HG03103 (cell line): ENCODE measurements at regions not wholly inside any gene's neighbourhood (a gene's known extent, or its start where the extent isn't known, plus 50 kb on each side); places are given as distances from the start of the nearest gene placed in this dataset.
"Not testable (repeated sequence)": the region's sequence is repeated elsewhere in the genome, so short reads cannot be mapped to it uniquely, and the experiment has no call there.

ENCODE experiments used
- ATAC-seq: cut with Tn5 transposase; IDR thresholded peaks from one replicate; pipeline ENCODE4 v1.9.1; 2021; ENCODE audit warnings: low read depth; ENCODE audit not compliant: unreplicated experiment

- ATAC-seq: no peak
These were observed 263.6 kb downstream of the DUSP10 start for GRCh38 chr1:221478050-221478949.

DNA sequence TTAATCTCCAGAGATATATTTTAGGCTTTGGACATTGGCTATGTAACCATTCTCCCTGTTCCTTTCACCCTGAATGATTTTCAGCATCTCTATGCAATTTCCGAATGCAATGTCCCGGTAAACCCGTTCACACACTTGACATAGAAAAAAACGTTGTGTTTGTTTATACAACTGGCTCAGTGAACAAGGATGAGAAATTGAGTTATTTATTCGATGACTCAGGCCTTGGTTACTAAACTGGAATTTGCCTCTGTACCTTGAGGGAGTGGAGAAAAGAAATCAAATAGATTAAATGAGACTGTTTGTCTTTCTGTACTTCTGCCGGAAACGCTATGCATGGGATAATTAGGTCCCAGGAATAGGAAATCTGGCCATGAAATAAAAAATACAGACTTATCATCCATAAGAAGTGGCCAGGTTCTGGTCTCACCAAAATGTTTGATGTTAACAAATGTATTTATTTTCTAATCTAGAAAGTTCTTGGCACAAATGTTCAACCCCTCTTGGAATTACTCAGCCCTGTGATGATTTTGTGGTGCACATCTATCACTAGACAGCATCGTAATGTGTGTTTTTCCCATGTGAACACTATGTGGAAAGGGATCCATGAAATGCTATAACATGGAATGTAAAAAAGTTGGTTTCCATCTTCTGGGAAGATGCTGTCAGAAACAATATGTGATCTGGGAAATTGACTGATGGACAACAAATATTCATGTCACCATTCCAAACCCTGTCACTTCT, 253.9 kb downstream of the DUSP10 start:
- ATAC-seq: no peak

DNA sequence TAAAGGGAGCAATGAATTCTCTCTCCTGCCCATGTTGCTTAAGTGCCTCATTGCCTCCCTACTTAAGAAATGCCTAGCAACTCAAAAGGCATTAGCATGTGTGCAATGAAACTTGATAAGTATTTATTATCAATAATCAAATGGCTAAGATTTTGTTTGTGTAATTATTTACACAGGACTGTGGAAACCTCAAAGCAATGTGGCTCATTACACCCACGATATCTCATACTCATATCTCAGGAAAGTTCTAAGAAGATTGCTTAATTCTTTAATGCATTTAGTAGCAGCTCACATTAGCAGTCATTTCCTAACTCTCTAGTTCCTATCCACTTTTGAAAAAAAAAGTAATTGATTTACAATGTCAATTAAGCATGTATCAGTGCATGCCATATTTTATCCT, 253.3 kb downstream of the DUSP10 start:
- no peak for ATAC-seq

DNA sequence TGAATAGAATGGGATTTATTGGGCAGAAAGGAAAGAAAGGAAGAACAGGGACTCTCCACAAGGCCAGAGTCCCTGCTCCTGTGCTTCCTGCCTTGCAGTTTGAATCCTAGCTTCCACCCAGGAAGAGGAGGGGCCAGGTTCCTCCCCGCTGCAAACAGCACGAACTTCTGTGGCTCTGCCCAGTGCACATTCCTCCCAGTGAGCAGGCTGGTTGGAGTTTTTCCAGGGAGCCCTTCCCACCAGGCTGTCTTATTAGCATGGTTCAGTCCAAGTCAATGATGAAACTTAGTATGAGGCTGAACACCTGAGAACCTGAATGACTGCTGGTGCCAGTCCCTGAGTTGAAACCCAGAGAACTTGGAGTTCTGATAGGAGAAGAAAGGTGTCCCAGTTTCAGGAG, 247.2 kb downstream of the DUSP10 start:
- ATAC-seq: no peak

DNA sequence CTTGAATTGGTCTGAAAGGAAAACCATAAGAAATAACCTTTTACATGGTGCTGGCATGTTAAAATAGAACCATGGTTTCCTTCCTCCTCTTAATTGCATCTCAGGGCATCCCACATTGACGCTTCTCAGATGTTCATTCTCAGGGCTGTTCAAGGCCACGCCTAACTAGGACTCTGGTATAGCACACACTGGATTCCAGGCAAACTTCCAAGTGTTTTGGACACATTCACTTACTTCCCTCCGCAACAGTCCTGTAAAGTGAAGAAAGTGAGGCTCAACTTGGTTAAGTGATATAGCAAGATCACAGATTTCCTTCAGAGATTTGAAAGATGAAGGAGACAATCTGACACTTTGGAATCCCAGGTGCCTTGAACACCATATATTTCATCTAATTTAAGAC, 244.8 kb downstream of the DUSP10 start:
- ATAC-seq: no peak

GRCh38 chr1:221503268-221503667, 238.6 kb downstream of the DUSP10 start:
- no peak for ATAC-seq

DNA sequence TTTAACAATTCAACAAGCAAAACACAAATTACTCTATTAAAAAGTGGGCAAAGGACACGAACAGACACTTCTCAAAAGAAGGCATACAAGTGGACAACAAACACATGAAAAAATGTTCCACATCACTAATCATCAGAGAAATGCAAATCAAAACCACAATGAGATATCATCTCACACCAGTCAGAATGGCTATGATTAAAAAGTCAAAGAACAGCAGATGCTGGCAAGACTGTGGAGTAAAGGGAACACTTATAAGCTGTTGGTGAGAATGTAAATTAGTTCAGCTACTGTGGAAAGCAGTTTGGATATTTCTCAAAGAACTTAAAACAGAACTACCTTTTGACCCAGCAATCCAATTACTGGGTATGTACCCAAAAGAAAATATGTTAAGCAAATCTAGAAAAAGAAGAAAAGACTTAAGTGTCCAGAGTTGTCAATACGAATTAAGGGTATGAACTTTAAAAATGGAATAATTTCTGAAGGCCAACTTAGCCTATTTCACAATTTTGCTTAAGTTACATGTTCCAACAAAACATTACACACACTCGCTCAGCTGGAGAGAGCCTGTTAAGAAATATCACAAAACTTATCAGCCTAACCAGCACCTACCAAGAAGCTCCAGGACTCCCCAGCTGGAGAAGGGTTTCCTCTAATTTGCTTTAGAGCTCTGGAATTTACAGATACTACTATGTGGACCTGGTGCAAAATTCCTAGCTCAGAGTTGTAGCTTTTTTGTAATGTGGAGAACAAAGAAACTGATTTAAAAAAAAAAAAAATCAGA, 232.1 kb downstream of the DUSP10 start:
- no peak for ATAC-seq

- ATAC-seq: no peak
These were observed 230.9 kb downstream of the DUSP10 start for GRCh38 chr1:221510793-221511503.

DNA sequence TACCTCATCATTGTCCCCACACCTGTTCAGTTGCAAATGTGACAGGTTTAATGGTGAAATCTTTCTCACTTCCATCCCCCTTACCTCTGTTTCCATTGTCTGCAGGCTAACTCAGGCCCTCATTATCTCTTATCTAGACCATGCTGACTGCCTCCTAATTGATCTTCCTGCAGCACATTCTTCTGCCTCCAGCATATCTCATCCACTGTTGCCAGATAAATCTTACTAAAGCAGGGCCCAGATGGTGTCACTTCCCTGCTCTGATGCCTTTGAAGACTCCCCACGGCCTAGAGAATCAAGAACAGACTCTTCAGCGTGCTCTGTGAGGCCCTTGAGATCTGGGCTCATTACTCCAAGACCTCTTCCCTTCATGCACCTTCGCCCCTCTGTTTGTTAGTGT, 230.1 kb downstream of the DUSP10 start:
- no peak for ATAC-seq

DNA sequence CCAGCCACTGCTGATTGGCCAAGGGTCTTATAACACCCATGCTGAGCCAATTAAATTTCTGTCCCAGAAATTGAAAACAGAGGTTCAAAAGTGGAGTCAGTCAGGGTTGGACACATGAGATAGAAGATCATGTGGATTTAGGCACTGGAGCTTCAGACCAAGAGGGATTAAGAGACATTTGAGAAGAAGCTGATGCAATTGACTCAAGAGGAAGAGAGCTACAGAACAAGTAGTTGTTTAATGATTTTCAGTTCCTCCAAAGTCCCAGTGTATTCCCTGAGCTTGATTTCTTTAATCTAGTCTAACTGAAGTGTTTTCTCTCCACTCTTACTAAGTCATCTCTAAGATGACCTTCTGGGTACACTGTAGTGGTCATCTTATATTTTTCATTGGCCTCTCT, 227.1 kb downstream of the DUSP10 start:
- no peak for ATAC-seq

- no peak for ATAC-seq
These were observed 226.4 kb downstream of the DUSP10 start for GRCh38 chr1:221515496-221515895.

DNA sequence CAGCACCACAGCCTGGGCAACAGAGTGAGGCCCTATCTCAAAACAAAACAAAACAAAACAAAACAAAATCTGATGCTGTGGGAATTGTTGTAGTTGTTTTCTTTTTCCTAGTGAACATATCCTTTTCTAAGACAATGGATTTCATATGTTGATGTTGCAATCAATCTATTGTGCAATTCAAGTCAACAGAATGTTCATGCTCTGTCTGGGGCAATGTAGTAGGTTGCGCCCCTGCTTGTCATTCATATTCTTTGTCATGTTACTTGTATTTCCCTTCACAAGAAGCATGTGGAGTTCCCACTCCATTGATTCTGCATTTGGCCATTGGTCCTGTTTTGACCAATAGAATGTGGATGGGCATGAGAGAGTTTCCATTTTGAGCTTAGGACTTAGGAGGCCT, 223.9 kb downstream of the DUSP10 start:
- ATAC-seq: no peak

- ATAC-seq: no peak
These were observed 221.6 kb downstream of the DUSP10 start for GRCh38 chr1:221520250-221520649.

DNA sequence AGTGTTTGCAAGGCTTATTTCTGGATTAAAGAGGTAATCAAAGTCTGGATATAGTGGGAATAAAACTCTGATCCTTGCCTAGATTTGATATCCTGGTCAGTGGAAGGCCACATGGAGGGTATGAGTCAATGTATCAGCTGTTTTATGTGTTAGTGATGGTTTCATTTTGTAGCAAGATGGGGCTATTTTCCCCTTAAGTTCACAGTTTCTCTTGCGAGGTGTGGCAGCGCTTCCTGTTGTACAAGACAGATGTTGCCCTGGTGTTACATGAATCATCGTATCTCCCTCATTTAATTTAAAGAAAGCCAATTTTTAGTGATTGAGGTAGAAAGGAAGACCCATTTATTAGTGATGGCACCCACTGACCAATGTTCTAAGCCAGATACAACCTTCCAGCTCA, 220.2 kb downstream of the DUSP10 start:
- ATAC-seq: no peak

- no peak for ATAC-seq
These were observed 219.4 kb downstream of the DUSP10 start for GRCh38 chr1:221522529-221522940.

- no peak for ATAC-seq
These were observed 216.1 kb downstream of the DUSP10 start for GRCh38 chr1:221525749-221526148.

GRCh38 chr1:221527302-221527701, 214.6 kb downstream of the DUSP10 start:
- no peak for ATAC-seq

DNA sequence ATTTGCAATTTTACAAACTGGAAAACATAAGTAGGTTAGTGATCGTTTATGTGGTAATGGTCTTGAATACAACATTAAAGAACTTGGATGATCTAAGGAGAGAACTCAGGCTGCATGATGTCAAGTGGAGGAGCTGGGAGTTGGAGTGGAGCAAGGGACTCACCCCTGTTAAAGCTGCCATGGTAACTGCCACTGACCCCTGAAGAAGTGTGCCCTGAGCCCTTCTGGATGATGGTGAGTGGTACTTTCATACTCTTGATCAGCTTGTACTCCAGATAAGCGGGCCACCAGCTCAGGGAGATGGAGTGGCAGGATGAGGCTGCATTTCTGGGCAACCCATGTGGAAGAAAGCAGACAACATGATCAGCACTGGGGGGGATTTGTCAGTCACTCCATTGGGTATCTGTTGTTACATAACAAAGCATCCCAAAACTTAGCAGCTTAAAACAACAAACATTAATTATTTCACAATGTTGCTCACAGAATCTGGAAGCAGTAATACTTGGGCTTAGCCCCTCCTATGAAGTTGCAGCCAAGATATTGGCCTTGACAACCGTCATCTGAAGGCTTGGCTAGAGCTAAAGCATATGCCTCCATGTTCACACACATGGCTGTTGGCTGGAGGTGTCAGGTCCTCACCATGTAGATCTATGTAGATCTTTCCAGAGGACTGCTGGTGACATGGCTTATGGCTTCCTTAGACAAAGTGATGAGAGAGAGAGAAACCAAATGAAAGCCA, 213.8 kb downstream of the DUSP10 start:
- ATAC-seq: no peak

- not testable (repeated sequence) for ATAC-seq
These were observed 211.7 kb downstream of the DUSP10 start for GRCh38 chr1:221530159-221530558.

GRCh38 chr1:221530791-221531190, 211.1 kb downstream of the DUSP10 start:
- ATAC-seq: no peak
